ENCODE measurements at regions not wholly inside any gene's neighbourhood (a gene's known extent, or its start where the extent isn't known, plus 50 kb on each side); places are given as distances from the start of the nearest gene placed in this dataset.
"Not testable (repeated sequence)": the region's sequence is repeated elsewhere in the genome, so short reads cannot be mapped to it uniquely, and the experiment has no call there.

DNA sequence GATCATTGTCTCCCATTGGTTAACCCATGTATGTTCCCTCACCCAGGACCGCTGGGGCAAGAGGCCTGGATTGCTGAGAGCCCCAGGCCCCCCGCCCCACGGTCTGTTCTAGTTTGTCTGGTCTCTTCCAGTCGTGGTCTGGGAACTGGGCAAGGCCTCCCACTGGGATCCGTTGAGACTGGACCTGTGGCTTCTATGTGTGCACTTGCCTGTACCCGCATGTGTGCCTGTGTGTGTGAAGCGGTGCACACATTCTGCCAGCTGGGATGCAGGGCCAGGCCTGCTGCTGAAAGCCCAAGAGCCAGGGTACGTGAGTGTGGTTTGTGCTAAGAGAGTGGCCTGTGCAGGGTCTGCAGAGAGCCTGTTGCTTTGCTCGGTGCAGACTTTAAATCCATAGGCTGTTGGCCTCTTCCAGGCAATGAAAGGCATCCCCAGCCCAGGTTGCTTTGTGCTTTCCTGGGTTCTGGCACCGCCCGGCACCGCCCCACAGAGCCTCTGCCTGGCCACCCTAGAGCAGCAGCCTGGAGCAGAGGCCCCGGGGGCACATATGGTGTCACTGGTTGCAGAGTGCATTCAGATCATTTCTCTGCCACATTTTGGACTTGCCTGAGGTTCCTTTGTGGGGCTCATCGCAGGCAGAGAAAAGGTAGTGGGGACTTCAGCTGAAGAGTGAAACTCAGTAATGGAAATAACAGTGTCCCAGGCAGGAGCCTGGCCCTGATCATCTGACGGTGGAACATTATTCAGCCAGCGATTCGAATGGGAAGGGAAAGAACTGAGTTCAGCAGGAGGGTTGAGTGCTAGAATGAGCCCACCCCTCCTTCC, 215.5 kb downstream of the GLRX3 start:
- no peak for DNase-seq

DNA sequence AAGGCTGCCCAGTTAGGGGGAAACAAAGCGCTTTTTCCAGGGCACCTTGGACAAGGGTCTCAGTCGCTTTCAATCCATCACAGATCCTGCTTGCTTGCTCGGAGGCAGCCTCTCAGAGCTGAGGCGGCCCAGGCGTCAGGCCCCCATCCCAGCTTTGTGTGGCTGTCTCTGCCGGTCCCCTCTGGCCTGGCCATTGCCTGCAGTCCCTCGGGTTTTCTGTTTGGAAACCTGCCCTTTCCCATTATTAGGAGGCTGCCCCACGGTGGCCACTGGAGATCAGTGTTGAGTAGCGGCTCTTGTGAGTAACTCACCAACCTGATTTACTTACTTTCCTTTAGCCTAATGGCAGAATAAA, 216.1 kb downstream of the GLRX3 start:
- DNase-seq, result no peak

DNA sequence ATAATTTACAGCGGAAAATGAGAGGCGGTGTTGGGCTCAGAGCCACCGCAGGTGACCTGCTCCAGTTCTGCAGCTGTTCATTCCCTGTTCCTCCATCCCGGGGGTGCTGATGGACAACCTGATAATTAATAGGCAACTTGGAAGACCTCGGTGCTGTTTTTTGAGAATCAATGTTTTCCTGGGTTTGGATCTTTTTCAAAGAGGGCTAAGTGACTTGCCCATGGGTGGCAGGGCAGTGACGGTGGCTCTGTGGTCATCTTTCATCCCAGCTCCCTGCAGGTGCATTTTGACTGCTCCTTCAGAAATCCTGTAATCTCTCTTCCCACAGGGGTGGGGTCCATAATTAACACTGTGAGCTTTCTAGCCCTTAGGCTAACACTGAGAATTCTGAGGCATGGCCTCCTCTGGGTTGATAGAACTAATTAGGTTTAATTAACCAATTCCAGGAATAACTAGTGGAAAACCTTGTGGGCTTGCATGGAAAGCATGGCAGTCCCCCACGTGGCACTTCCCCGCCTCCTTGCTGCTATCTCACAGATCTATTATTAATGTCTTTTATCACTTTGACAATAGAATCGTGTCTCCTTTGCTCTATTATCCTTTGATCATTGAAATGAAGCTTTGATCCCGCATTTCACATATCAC, 217.9 kb downstream of the GLRX3 start:
- DNase-seq, result no peak

DNA sequence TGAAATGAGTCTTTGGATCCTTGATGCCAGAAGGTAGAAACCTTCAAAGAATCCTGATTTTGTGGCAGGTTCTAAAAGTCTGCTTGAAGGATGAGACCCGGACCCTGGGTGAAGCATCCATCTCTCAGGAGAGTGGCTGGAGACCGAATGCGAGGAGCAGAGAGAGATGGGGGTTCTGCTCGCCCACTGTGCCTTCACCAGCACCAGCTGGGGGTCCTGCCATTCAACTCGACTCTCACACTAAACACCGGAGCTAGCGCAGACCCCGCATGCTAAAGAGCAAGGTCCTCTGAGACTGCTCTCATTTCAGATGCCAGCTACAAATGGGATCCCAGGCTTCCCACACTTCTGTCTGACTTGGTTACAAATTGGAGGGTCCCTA, 218.4 kb downstream of the GLRX3 start:
- no peak for DNase-seq

DNA sequence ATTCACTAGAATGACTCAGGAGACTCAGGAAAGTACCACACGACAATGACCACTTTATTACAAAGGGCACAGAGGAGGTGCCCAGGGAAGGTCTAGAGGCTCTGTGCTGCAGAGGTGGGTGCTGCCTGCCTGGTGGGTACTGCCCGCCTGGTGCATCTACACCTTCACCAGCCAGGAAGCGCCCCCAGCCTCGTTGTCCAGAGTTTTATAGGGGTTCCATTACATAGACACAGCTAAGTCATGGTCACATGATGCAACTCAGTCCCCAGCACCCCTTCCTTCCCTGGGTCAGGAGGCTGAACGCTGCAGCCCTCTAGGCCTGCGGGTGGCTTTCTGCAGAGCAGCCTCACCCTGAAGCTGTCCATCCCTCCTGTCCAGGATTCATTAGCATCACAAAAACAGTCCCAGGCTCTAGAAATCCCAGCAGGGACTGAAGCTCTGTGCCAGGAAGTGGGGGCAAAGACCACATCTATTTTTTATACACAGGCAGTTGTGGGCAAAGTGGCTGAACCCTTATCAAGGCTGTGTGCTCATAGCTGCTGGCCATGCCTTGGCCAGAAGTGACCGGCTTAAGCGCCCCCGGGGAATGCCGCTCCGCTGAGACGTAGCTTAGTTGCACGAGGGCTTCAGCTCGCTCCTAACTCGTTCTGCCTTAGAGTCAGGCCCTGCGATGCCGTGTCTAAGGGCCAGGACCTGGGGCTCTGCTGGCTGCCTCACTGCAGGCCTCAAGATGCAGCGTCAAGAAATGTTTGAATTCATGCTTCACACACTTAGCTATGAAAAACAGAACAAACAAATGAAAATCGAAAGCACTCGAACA, 219.0 kb downstream of the GLRX3 start:
- no peak for DNase-seq

DNA sequence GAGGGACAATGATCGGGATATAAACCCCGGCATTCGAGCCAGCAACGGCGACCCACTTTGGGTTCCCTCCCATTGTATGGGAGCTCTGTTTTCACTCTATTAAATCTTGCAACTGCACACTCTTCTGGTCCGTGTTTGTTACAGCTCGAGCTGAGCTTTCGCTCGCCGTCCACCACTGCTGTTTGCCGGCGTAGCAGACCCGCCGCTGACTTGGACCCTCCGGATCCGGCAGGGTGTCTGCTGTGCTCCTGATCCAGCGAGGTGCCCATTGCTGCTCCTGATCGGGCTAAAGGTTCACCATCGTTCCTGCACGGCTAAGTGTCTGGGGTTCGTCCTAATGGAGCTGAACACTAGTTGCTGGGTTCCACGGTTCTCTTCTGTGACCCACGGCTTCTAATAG, 220.2 kb downstream of the GLRX3 start:
- not testable (repeated sequence) for DNase-seq

DNA sequence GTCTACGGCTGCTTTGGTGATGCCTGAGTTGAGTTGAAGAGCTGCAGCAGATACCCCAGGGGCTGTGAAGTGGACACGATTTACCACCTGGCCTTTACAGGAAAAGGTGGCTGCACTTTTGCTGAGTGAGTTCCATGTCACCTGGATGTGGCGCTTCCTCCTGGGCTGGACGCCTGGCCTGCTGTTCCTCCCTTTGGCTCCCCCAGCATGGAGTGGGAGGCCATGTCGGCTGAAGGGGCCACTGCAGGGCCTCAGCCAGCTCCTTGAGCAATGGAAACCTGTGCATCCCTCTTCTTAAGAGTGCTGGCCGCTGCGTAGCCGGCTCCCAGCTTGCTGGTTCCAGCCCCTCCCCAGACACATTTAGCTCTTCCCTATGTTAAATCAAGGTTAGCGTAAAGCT, 221.0 kb downstream of the GLRX3 start:
- no peak for DNase-seq

DNA sequence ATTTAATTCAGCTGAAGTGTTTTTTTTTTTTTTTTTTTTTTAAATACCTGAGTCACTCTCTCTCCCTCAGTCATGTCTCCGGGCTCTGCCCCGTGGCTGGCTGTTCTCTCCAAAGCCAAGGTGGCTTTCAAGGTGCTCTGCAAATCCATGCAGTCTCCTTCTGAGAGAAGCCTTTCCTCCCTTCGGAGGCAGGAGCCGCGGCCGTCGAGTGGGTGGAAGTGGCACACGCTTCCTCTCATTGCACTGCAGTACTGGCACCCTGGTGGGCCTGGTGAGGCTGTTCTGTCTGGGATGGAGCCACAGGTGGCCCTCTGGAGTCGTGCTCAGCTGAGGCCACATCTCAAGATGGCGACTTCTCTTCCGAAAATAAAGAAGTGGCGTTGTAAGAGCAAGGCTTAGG, 221.8 kb downstream of the GLRX3 start:
- DNase-seq, result no peak

DNA sequence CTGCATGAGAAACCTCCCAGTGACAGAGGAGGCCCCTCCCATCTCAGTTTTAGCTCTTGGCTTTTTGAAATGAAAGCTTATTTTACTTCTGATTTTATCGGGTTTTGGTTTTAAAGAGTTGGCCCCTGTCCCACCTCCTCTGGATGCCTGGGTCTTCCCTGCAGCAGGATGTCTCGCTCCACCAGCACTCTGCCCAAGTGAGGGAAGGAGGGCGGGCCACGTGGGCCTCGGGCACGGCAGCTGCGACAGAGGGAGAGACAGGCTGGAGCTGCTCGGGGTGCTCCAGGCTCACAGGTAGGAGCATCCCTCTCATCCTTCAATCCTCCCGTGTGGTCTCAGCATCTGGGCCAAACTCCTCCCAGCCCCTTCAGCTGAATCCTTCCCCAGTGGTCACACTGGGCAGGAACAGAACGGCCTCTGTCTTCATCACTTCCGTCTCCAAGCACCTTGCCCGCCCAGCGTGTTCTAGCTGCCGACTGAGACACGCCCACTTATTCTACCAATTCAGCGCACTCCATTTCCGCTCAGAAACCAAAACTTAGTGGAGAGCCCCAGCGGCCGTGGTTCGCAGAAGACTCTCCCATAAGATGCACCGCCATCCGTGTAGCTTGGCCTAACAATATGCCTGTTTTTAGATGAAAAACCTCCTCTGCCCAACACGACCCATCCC, 222.9 kb downstream of the GLRX3 start:
- no peak for DNase-seq

DNA sequence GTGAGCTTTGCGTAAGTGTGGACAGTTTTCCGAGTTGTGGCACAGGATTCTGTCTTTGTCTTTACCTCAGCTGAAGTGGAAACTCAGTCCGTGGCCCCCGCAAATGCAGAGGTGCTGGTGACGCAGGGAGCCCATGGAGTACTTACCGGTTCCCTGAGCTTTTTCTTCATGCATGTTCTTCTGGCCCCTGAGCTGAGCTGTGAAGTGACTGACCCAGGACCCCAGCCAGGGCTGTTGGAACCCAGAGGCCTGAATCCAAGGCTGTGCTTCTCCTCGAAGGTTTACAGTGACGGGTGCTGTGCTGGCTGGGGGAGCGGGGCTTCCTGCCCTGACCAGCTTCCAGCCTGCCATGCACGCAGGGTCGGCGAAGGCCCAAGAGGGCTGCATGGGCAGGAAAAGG, 223.5 kb downstream of the GLRX3 start:
- DNase-seq, result no peak

DNA sequence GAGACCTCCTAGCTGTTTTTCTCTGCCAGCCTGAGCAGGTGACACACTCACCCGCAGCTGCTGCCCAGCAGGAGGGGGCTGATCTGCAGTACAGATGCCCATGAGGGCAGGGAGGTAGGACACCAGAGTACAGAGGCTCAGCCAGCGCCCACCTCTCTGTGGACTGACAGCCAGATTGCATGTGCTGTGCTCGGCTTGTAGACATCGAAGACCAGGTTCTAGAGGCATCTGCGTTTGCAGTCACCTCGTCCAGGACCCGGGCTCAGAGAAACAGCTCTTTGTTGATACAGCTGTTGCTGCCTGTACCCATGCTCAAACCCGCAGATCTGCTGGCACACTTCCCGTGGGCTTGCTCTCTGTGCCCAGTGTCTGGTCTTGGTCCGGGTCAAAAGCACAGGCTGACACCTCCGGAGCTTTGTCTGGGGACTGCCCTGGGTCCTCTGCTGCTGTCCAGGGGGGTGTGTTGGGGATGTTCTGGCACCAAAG, 224.7 kb downstream of the GLRX3 start:
- peak in 2 of 3 donors; percentile 12 to 14 for DNase-seq

DNA sequence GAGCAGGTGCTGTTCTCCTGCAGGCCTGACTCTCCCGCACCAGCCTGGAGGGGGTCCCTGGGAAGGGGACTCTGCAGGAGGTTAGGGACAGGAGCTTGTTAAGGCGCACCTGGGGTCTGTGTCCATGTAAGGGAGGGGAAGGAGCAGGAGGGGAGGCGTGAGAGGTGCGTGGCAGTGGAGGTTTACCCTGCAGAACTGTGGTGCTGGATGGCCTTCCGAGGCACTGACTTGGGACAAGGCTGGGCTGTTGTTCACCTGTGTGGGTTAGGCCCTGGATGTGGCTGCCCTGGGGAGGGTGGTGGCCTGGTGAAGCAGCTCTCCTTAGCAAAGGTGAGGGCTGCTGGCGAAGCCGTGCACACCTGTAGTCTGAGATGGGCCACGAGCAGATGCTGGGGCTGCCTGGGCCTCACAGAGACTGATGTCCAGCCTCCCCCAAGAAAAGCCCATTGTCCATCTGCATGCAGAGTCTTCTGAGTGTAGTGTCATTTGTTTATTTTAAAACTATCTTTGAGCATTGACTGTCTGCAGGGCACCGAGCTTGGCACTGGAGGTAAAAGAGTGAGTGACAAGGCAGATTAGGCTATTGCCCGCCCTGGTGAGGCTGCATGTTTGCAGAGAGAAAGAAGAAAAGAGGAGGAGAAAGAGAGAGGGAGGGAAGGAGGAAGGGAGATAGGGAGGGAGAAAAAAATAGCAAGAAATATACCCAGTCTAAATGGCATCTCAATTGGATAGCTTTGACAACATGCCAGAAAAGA, 225.3 kb downstream of the GLRX3 start:
- no peak for DNase-seq

DNA sequence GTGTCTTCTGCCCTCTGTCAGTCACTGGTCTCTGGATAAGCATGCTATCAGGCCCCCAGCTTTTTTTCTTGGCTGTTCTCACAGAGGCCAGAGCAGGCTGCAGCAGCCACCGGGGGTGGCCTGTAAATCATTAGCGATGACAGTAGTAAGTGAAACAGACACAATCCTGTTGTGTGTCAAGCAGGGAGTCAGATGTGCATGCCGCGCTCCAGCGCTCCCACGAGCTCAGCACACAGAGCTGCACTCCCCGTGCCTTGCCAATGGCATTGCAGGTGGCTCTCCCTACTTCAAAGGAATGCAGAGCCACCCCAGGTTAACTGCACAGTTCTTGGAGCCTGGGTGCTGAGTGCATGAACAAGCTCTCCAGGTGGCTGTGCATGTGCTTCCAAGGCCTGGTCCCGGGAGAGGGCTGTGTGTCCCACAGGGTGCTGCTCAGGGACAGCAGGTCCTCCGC, 226.1 kb downstream of the GLRX3 start:
- peak in 1 of 3 donors; percentile 17 for DNase-seq

DNA sequence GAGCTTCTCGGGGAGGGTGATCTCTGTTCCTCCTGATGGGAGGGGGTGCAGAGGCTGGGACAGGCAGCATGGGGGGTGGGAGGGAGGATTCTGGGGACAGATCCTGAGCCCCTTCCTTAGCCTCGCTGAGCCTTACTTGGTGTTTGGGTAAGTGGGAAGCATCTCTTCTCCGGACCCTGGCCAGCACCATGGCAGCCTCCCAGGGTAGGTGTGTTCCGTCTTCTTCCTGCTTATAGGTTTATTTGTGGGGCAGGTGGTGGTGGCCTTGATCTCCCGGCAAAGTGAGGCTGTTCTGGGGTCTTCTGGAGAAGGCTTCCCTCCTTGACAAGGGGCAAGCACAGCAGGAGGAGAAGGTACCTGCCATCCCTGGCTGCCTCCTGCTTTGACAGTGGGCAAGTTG, 226.9 kb downstream of the GLRX3 start:
- DNase-seq, result no peak

DNA sequence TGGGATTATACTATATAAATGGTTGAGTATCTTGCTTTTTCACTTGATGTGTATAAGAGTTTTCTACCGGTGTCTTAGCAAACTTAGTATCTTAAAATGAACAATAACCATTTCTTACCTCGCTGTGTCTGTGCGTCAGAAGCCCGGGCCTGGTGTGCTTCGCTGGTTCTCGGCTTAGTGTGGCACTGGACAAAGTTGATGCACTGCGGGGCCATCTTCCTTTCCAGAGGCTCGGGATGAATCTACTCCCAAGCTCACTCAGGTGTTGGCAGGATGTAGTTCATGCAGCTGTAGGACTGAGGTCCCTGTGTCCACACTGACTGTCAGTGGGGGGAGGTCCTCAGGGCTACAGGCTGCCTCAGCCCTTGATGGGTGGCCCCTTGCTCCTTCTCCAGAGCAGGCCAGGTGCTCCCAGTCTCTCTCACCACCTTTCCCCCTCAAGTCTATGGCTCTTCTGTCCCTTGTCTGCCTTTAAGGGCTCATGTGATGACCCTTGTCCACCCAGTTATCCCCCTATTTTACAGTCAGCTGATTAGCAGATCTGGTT, 227.8 kb downstream of the GLRX3 start:
- DNase-seq, result no peak

DNA sequence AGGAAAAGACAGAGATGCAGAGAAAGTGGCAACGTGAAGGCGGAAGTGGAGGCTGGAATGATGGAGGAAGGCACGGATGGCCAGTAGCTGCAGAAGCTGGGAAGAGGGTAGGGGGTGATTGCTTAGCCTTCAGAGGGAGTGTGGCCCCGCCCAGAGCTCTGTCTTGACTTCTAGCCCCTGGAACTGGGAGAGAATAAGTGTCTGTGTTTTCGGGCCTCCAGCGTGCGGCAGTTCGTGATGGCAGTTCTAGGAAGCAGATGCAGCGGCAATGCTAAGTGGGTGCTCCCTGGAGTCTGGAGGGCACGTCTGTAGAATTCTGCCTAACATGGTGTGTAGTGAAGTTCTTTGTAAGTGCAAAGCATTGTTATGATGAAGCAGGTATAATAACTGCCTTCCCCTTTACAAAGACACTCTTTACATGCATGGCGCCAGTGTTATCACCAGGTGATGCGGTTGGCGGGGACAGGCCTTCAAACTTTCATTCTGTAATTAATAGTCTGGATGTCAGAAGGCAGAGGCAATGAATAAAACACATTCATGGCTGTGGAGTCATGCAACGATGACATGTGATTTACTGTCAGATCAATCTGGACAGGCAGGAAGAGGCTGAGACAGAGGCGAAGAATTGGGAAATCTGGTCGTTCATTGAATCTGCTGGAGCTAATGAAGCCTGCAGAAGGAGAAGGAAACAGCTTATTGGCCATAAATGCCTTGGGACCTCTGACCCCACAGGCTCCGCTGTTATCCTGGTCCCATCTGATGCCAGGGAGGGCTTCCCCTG, 228.6 kb downstream of the GLRX3 start:
- no peak for DNase-seq

DNA sequence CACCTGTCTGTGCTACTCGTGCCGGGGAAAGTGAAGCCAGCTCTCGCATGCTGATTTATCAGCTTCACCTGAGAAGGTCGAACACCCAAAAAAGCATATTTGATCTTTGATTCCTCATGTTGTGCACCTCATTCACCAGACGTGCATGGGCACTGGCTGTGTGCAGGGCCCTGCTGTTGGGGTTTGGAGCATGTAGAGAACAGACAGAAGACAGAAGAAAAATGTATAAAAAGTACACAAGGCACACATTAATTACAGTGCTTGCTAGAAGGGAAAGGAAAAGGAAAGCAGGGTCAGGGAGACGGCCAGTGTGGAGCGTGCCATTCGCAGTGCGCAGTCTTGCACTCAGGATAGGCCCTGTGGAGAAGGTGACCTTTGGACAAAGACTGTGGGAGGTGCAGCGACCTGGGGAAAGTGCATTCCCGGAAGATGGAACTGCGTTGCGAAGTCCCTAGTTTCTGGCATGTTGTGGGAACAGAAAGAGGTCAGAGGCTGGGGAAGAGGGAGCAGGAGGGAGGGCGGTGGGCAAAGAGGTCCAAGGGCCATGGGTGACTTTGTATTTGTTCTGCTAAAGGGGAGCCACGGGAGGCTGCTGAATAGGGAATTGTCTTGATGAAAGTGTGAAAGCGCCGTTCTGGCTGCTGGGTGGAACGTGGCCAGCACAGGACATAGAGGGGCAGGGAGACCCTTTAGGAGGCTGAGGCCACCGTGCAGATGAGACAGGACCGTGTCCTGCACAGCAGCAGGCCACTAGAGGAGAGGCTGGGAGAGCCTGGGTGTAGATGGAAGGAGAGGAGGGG, 232.8 kb downstream of the GLRX3 start:
- DNase-seq, result no peak

DNA sequence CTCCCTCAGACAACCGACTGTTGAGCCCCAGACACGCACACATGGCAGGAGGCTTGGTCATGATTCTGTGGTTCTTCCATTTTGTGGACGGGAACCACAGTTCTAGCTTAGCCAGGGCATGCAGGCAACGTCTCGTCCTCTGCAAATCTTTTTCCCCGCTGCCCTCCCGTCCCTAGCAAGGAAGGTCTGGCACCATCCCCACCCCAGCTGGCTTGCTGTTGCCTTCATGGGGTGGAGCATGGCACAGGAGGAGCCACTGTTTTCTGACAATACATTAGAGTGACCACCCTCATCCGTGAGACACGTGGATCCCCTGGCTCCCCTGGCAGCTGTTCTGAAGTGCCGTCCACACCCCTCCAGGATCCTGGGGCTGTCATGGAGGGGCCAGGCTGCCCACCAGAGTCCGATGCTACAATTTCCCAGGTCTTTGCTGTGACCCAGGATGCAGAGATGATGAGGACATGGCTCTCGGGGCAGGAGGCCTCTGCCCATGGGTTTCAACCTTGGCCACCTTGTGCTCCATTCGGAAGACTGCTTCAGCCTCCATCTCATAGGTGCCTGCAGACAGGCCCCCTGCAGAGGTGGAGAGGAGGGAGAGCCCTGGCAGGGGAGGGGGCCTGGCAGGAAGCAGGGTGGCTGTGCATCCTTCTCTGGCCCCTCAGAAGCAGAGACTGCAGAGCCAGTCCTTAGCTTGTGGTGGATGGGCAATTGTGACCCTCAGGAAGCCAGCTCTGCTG, 233.6 kb downstream of the GLRX3 start:
- no peak for DNase-seq

DNA sequence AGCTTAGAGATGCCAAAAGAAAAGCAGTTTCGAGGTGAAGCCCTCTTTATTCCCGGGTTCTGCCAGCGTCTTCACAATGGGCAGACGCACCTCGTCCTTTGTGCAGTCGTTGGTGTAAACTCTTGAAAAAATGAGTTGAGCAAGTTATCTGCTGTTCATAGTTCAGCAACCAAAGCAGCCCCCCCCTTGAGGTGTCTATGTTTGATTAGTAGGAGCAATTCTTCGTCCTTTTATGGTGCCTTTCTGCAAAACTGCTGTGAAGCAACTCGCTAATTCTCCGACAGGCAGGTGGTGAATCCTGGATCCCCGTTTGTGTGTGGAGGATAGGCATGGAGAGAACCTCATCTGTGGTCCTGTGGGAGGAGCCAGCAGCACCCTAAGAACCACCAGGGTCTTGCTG, 234.5 kb downstream of the GLRX3 start:
- no peak for DNase-seq

Data from muscle of back (tissue), 3 donors.